ENCODE measurements at regions not wholly inside any gene's neighbourhood (a gene's known extent, or its start where the extent isn't known, plus 50 kb on each side); places are given as distances from the start of the nearest gene placed in this dataset.

DNA sequence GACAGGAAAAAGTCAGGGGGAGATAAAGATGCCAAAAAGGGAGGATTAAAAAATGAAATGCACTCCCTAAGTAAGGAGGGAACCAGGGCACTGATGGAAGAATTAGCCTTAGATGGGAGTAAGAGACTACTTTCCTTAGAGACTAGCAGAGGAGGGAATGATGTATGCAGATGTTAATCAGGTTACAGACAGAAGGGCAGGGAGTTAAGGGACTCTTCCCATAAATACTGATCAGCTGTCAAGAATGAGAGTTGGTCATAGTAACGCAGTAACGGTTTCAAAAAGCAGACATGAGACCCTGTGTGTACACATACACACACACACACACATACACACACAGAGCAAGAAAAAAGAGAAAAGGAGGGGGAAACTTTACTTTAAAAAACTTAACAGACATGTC lies 93.4 kb downstream of the PHLDA1 start:
- Histone ChIP-seq H3K9me3 (ENCODE audit: control insufficient read depth, low read length) (no peaks in the 10 kb centered on the region), H3K27ac (no peak overlapping the region), H3K4me3 (ENCODE audit: low read depth, low read length) (no peak overlapping the region), H3K36me3 (ENCODE audit: control insufficient read depth, insufficient read depth, low read length) (no peaks in the 10 kb centered on the region), H3K9ac (no peak overlapping the region), H3K4me1 (no peaks in the 10 kb centered on the region), H3K79me2 (no peaks in the 10 kb centered on the region), H3K27me3 (ENCODE audit: control insufficient read depth, insufficient read depth, low read length) (no peaks in the 10 kb centered on the region), H2AFZ (no peak overlapping the region), H3K4me2 (ENCODE audit: low read length) (no peak overlapping the region)
- TF ChIP-seq, protein P1, sequence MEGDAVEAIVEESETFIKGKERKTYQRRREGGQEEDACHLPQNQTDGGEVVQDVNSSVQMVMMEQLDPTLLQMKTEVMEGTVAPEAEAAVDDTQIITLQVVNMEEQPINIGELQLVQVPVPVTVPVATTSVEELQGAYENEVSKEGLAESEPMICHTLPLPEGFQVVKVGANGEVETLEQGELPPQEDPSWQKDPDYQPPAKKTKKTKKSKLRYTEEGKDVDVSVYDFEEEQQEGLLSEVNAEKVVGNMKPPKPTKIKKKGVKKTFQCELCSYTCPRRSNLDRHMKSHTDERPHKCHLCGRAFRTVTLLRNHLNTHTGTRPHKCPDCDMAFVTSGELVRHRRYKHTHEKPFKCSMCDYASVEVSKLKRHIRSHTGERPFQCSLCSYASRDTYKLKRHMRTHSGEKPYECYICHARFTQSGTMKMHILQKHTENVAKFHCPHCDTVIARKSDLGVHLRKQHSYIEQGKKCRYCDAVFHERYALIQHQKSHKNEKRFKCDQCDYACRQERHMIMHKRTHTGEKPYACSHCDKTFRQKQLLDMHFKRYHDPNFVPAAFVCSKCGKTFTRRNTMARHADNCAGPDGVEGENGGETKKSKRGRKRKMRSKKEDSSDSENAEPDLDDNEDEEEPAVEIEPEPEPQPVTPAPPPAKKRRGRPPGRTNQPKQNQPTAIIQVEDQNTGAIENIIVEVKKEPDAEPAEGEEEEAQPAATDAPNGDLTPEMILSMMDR (IDR thresholded peaks at IDR 0.05): no peak

DNA sequence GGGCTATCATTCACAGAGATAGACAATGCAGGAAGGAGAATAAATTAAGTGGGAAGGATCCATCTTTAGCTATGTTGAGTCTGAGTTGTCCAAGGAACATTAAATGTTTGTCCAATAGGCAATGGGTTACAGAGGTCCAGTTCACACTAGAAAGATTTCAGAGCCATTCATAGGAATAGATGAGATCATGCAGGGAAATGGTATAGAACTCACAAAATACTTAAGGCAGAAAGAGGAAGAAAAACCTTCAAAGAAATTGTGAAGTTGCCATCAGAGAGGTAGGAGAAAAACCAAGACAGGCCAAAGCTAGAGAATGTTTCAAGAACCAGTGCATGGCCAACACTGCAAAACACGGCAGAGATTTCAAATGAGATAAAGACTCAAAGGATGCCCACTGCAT lies 94.1 kb downstream of the PHLDA1 start:
- TF ChIP-seq, protein P1 (IDR thresholded peaks at IDR 0.05): no peak
- H3K27ac ChIP-seq: no peak overlapping the region
- H3K4me1 ChIP-seq: no peaks in the 10 kb centered on the region
- no peaks in the 10 kb centered on the region for H3K9me3 ChIP-seq (ENCODE audit: control insufficient read depth, low read length)
- no peak overlapping the region for H3K9ac ChIP-seq
- no peaks in the 10 kb centered on the region for H3K79me2 ChIP-seq
- no peaks in the 10 kb centered on the region for H3K27me3 ChIP-seq (ENCODE audit: control insufficient read depth, insufficient read depth, low read length)
- H3K36me3 ChIP-seq (ENCODE audit: control insufficient read depth, insufficient read depth, low read length): no peaks in the 10 kb centered on the region
- no peak overlapping the region for H2AFZ ChIP-seq
- no peak overlapping the region for H3K4me3 ChIP-seq (ENCODE audit: low read depth, low read length)
- H3K4me2 ChIP-seq (ENCODE audit: low read length): no peak overlapping the region

DNA sequence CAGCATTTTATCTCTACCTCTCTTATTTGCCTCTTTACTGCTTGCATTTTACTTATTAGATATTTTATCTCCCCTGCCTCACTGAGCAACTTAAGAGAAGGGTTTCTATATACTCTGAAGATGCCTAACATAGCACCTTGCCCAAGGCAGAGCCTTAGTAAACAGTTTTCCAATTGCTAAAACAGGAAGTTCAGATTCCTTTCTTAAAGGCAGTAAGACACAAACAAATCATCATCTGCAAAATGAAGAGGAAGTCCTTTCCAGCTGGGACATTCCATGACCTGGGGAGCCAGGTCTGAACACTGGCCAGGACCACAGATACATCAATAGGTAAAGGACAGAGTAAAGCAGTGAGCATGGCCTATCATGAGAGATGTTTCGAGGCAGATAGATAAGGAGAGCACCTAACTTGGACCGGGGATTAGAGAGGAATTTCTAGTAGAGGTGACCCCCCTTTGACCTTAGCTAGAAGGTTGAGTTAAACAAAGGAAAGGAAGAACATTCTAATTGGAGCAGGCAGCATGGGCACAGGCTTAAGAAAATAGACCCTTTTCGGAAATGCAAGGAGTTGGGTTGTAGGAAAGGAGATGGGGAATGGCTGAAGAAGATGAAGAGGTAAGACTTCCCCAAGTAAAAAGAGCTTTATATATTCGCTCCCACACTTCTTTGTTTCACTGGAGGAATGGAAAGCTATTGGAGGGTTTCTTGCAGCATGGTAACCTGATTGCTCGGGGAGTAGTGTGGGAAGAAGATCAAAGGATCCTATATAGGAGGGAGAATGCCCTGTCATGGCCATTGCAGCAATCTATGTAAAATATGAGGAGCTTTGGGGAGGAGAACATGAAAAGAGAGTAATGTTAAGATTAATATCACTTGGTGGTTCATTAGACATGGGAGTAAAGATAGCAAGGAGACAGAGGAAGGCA lies 94.8 kb downstream of the PHLDA1 start:
- TF ChIP-seq, protein P1 (IDR thresholded peaks at IDR 0.05): no peak
- H3K79me2 ChIP-seq: no peaks in the 10 kb centered on the region
- H3K27ac ChIP-seq: no peak overlapping the region
- no peak overlapping the region for H3K4me3 ChIP-seq (ENCODE audit: low read depth, low read length)
- no peaks in the 10 kb centered on the region for H3K36me3 ChIP-seq (ENCODE audit: control insufficient read depth, insufficient read depth, low read length)
- H3K9ac ChIP-seq: no peak overlapping the region
- H3K4me2 ChIP-seq (ENCODE audit: low read length): no peak overlapping the region
- H3K27me3 ChIP-seq (ENCODE audit: control insufficient read depth, insufficient read depth, low read length): no peaks in the 10 kb centered on the region
- no peaks in the 10 kb centered on the region for H3K4me1 ChIP-seq
- no peaks in the 10 kb centered on the region for H3K9me3 ChIP-seq (ENCODE audit: control insufficient read depth, low read length)
- H2AFZ ChIP-seq: no peak overlapping the region

DNA sequence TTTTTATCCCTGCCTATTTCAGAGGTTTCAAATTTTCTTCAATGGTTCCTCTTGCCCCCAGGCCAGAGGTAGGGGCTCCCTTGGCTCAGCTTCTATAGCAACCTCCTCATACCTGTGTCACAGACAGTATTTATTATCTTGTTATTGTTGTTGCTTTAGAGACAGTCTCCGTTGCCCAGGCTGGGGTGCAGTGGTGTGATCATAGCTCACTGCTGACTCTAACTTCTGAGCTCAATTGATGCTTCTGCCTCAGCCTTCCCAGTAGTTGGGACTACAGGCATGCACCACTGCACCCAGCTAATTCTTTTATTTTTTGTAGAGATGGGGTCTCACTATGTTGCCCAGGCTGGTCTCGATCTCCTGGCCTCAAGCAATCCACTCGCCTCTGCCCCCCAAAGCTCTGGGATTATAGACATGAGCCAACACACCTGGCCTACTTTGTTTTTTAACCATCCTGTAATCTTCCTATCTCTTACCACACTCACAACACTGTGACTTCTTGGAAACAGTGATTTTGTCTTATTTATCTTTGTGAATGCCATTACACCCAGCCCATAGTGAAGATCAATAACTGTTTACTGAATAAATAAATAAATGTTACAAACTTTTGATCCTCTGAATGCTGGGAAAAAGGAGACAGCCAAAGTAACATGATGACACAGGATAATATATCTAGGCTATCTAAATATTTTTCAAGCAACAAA lies 95.9 kb downstream of the PHLDA1 start:
- no peak overlapping the region for H3K27ac ChIP-seq
- TF ChIP-seq, protein P1 (IDR thresholded peaks at IDR 0.05): no peak

More for the DNA sequence above, 95.9 kb downstream of the PHLDA1 start:
- H3K27me3 ChIP-seq (ENCODE audit: control insufficient read depth, insufficient read depth, low read length): no peaks in the 10 kb centered on the region
- no peaks in the 10 kb centered on the region for H3K9me3 ChIP-seq (ENCODE audit: control insufficient read depth, low read length)
- H3K9ac ChIP-seq: no peak overlapping the region
- no peaks in the 10 kb centered on the region for H3K79me2 ChIP-seq
- no peaks in the 10 kb centered on the region for H3K36me3 ChIP-seq (ENCODE audit: control insufficient read depth, insufficient read depth, low read length)
- H3K4me2 ChIP-seq (ENCODE audit: low read length): no peak overlapping the region
- H3K4me3 ChIP-seq (ENCODE audit: low read depth, low read length): no peak overlapping the region
- H2AFZ ChIP-seq: no peak overlapping the region
- no peaks in the 10 kb centered on the region for H3K4me1 ChIP-seq
